Keratinocyte (primary cell): ENCODE measurements at regions not wholly inside any gene's neighbourhood (a gene's known extent, or its start where the extent isn't known, plus 50 kb on each side); places are given as distances from the start of the nearest gene placed in this dataset.

ENCODE experiments used
- DNase-seq: peaks from one replicate; pipeline ENCODE4 v3.0.0-alpha.2; 2011; ENCODE audit warnings: low read depth, missing footprints, low spot score
- FAIRE-seq: peaks from 2 replicates; lab custom pipeline; 2011; peaks lifted over from hg19 to GRCh38; lab: Jason Lieb, UNC
- H2AFZ ChIP-seq: 2 replicates; pipeline ENCODE4 v1.6.0; 2012; ENCODE audit warnings: low read length, control low read depth, inconsistent platforms; ENCODE audit not compliant: control insufficient read depth
- H3K27ac ChIP-seq: 2 replicates; pipeline ENCODE4 v1.5.1; 2011; ENCODE audit warnings: low read length; ENCODE audit not compliant: control insufficient read depth, insufficient read depth
- H3K27me3 ChIP-seq: 3 replicates; pipeline ENCODE4 v1.6.0; 2011; ENCODE audit warnings: low read length; ENCODE audit not compliant: control insufficient read depth, insufficient read depth; ENCODE audit errors: extremely low read depth
- H3K36me3 ChIP-seq, 2 experiments: 2 replicates in 1 of 2; 3 replicates in 1 of 2; pipeline ENCODE4 v1.5.1; 2011; ENCODE audit warnings: low read length in 2 of 2, mild to moderate bottlenecking in 1 of 2; ENCODE audit not compliant: control insufficient read depth in 2 of 2, insufficient read depth in 2 of 2; ENCODE audit errors: extremely low read depth in 1 of 2
- H3K4me1 ChIP-seq: 3 replicates; pipeline ENCODE4 v1.5.1; 2011; ENCODE audit warnings: low read length; ENCODE audit not compliant: control insufficient read depth, insufficient read depth; ENCODE audit errors: extremely low read depth
- H3K4me2 ChIP-seq: 3 replicates; pipeline ENCODE4 v1.6.0; 2011; ENCODE audit warnings: low read depth, low read length; ENCODE audit not compliant: control insufficient read depth, insufficient read depth; ENCODE audit errors: extremely low read depth
- H3K4me3 ChIP-seq, 3 experiments: fragments of 200-600 bp in 1 of 3; sonication (generic) in 1 of 3; 2 replicates in 2 of 3; 3 replicates in 1 of 3; pipeline ENCODE4 v1.5.1; 2011 to 2016; ENCODE audit warnings: low read length in 3 of 3, mild to moderate bottlenecking in 3 of 3, control low read depth in 2 of 3, inconsistent platforms in 1 of 3, low read depth in 1 of 3, mixed read lengths in 1 of 3, mixed run types in 1 of 3, moderate library complexity in 1 of 3; ENCODE audit not compliant: control insufficient read depth in 2 of 3, insufficient read depth in 2 of 3; ENCODE audit errors: extremely low read depth in 1 of 3
- H3K79me2 ChIP-seq: 2 replicates; pipeline ENCODE4 v1.6.0; 2012; ENCODE audit warnings: low read length; ENCODE audit not compliant: control insufficient read depth, insufficient read depth
- H3K9ac ChIP-seq: 3 replicates; pipeline ENCODE4 v1.6.0; 2011; ENCODE audit warnings: low read length; ENCODE audit not compliant: control insufficient read depth, insufficient read depth; ENCODE audit errors: extremely low read depth
- H3K9me1 ChIP-seq: 3 replicates; pipeline ENCODE4 v1.6.0; 2011; ENCODE audit warnings: low read length; ENCODE audit not compliant: control insufficient read depth, insufficient read depth; ENCODE audit errors: extremely low read depth
- H3K9me3 ChIP-seq: 2 replicates; pipeline ENCODE4 v1.5.1; 2012; ENCODE audit warnings: low read depth, low read length; ENCODE audit not compliant: control insufficient read depth
- H4K20me1 ChIP-seq: 3 replicates; pipeline ENCODE4 v1.6.0; 2011; ENCODE audit warnings: low read length; ENCODE audit not compliant: control insufficient read depth, insufficient read depth; ENCODE audit errors: extremely low read depth
- CTCF ChIP-seq, 3 experiments: IDR thresholded peaks in 1 of 3; conservative IDR thresholded peaks in 1 of 3; optimal IDR thresholded peaks in 1 of 3; 2 replicates in 2 of 3; 3 replicates in 1 of 3; pipeline versions ENCODE3 to v1.5.1; 2011; ENCODE audit warnings: low read length in 3 of 3, mild to moderate bottlenecking in 3 of 3, moderate library complexity in 2 of 3, control low read depth in 1 of 3, inconsistent platforms in 1 of 3; ENCODE audit not compliant: insufficient read depth in 2 of 3; ENCODE audit errors: extremely low read depth in 1 of 3
- EZH2 ChIP-seq: IDR thresholded peaks from one replicate; pipeline ENCODE4 v1.6.1; 2012; ENCODE audit warnings: inconsistent platforms, mild to moderate bottlenecking, low read length, moderate library complexity
- dilution Hi-C: fragments of 300-500 bp; cut with MboI; formaldehyde crosslinking; loops from one replicate; pipeline ENCODE4 v1.7.0; 2020; ENCODE audit warnings: low sequenced_read_pairs; ENCODE audit not compliant: extremely low pct_ligation_motif_present

GRCh38 chr11:129574431-129574830, 198.8 kb downstream of the BARX2 start:
- Histone ChIP-seq H3K27ac (no peak overlapping the region), H4K20me1 (no peaks in the 10 kb centered on the region), H2AFZ (no peak overlapping the region), H3K9me1 (no peaks in the 10 kb centered on the region), H3K9me3 (no peaks in the 10 kb centered on the region), H3K9ac (no peak overlapping the region), H3K79me2 (no peaks in the 10 kb centered on the region), H3K4me2 (no peak overlapping the region), H3K36me3 (no peaks in the 10 kb centered on the region), H3K27me3 (no peaks in the 10 kb centered on the region), H3K4me3 (no peak overlapping the region), H3K4me1 (no peaks in the 10 kb centered on the region)
- dilution Hi-C loops, result no loop called here
- TF ChIP-seq EZH2 (no peak), CTCF (optimal IDR thresholded peaks at IDR 0.05 in 1 of 3, IDR thresholded peaks at IDR 0.05 in 1 of 3, conservative IDR thresholded peaks at IDR 0.05 in 1 of 3; ENCODE audit: extremely low read depth in 1 of 3, insufficient read depth in 2 of 3, low read length in 3 of 3) (no peak)
- no peak for DNase-seq
- no peak for FAIRE-seq

DNA sequence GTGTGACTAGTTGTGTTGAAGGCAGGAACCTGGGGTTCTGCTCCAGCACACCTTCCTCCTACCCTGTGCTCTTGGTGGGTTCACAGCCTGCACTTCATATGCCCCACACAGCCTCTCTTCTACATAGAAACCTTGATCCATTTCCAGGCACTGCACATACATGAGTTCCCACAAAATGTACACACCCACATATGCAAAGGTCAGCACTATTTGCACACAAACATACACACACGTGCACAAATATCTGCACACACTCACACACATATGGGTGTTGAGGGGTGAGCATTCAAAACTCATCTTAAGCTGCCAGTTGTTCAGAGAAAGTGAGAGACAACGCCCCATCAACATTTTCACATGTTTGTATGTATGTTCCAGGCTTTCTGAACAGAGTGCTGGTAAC, 201.0 kb downstream of the BARX2 start:
- Histone ChIP-seq H3K27ac (no peak overlapping the region), H3K4me3 (no peak overlapping the region), H3K27me3 (no peaks in the 10 kb centered on the region), H3K4me1 (no peaks in the 10 kb centered on the region), H4K20me1 (no peaks in the 10 kb centered on the region), H3K79me2 (no peaks in the 10 kb centered on the region), H3K4me2 (no peak overlapping the region), H3K36me3 (no peaks in the 10 kb centered on the region), H2AFZ (no peak overlapping the region), H3K9ac (no peak overlapping the region), H3K9me1 (no peaks in the 10 kb centered on the region), H3K9me3 (no peaks in the 10 kb centered on the region)
- no peak for TF ChIP-seq CTCF (optimal IDR thresholded peaks at IDR 0.05 in 1 of 3, IDR thresholded peaks at IDR 0.05 in 1 of 3, conservative IDR thresholded peaks at IDR 0.05 in 1 of 3; ENCODE audit: extremely low read depth in 1 of 3, insufficient read depth in 2 of 3, low read length in 3 of 3)
- no peak for TF ChIP-seq EZH2
- dilution Hi-C loops, result no loop called here
- no peak for FAIRE-seq
- no peak for DNase-seq
